Germinal center (tissue), 1 donor: ENCODE measurements at regions not wholly inside any gene's neighbourhood (a gene's known extent, or its start where the extent isn't known, plus 50 kb on each side); places are given as distances from the start of the nearest gene placed in this dataset.
"Not testable (repeated sequence)": the region's sequence is repeated elsewhere in the genome, so short reads cannot be mapped to it uniquely, and the experiment has no call there.

Experiments used
- DNase-seq: peaks from one replicate; pipeline ENCODE4 v3.0.0; 2012; ENCODE audit warnings: mixed read lengths, low spot score

DNA sequence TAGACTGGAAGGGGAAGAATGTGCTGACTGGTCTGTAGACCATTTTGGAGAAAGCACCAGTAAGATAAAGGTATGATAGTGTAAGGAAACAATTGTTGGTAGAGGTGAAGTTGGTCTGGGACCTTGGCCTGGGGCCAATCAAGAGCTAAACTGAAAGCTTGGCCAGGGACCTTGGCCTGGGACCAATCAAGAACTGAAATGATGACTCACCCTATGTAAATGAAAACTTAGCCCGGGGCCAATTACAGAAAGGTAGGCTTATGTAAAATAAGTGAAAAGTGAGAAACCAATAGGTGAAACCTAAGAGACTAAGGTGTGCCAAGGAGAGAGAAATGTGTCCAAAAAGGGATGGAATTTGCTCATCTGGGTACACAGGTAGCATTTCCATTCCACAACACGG lies 776.0 kb downstream of the C12orf50 start:
- no peak for DNase-seq

DNA sequence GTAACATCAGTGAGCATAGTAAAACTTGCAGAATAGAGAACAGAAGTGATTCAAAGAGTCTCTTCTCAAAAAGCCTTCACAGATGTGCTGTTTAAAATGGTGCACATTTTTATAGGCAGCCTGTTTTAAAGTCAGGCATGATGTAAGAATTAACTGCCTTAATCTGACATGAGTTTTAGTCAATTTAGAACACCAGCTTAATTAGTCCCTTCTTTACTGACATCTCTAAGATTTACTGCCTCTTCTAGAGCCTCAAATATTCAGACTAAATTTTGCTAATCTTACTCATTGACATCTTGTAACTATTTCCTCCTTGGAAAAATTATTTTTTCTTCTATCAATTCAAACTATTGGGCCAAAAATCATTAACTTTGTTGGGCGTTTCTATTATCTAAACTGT lies 782.5 kb downstream of the C12orf50 start:
- no peak for DNase-seq

DNA sequence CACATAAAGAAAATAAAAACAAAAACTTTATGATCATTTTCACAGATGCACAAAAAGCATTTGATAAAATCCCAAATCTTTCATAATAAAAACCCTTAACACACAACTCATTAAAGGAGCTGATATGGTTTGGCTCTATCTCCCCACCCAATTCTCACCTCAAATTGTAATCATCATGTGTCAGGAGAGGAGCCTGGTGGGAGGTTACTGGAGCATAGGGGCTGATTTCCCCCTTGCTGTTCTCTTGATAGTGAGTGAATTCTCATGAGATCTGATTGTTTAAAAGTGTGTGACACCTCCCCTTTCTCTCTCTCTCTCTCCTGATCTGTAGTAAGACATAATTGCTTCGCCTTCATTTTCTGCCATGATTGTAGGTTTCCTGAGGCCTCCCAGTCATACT lies 790.7 kb downstream of the C12orf50 start:
- DNase-seq = no peak

DNA sequence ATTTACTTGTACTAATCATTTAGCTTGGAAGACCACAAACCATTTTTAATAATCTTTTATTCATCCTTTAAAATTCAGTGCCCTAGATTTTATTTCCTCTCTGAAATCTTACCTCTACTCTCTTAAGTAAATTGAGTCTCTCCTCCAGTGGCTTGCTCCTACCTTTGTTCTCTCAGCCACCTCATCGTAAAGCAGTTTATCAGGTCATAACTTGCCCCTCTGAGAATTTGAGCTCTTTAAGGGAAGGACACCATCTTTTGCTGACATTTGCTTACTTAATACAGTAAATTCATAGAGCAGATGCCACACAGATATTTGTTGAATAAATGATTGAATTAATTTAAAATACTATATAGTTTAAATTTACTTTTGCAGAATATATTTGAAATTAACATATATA lies 794.3 kb downstream of the C12orf50 start:
- no peak for DNase-seq

DNA sequence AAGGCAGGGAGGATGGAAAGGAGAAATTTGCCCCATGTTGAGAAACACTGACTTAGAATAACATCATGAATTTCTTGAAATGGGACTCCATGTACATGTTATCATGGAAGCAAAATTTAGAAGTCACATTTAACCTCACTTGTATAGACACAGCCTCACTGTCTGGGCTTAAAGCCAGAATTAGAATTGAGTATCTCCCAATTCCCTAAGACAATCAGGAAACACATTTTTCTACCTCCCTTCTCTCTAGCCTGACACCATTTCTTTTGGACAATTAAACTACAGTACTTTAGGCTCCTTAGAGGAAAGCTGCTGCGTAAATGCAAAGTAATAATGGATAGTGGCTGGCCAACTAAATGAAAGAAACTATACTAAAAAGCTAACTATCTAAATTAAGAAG lies 795.5 kb downstream of the C12orf50 start:
- DNase-seq = no peak

DNA sequence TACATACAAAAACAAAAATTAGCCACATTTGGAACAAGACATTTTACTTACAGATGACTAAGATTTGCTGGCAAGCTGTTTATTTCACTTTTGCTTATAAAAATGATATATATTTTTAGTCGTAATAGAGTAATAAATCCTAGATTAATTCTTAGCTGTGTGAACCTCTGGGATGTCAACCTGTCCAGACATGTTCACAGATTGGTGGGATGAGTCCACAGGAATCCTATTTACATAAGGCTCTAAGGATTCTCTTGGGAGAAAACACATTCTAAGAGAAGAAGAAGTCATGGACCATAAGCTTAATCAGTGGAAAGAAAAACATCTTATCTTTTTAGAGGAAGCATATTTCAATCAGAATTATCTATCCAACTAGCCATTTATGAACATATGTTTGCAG lies 797.4 kb downstream of the C12orf50 start:
- no peak for DNase-seq

DNA sequence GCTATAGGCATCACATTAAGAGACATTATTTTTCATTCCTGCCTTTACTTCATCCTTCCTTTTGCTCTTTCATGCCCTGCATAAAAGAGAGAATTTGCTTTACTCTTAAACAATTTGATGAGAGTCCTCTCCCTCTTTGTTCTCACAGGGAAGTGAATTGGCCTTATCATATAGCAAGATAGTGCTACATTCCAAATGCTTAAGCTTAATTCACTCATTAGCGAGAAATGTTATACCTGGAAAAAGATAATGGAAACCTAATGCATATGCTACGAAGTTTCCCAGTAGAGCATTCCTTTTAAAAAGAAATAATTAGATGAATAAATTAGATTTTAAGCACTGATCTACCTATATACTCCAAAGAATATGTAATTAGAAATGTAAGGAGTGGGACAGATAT lies 798.8 kb downstream of the C12orf50 start:
- DNase-seq = no peak

DNA sequence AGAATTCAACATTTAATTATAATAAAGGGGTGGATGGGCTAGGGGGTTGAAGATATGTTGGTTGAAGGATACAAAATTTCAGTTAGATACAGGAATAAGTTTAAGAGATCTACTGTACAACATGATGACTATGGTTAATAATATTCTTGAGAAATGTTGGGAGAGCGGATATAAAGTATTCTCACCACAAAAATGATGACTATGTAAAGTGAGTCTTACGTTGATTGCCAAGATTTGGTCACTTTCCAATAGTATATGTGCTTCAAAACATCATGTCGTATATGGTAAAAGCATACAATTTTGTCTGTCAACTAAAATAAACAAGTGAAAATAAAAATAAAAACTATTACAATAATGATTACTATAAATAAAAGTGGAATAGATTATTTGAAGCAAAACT lies 802.0 kb downstream of the C12orf50 start:
- DNase-seq = no peak

DNA sequence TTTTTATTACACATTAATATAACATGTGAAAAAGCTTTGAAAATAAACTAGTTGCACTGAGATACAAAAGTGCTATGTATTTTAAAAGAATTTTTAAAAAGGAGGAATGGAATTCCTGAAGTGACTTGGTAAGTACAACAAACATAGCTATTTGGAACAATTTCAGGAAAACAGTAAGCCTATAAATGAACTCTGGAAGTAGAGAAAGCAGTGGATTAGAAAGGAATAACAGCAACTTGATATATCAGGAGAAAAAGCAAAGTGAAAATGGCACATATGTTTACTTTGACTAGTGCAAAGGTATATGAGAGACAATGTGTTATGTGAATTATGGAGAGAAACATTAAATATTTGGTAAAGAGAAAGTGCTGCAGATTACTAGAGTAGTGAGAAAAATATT lies 811.7 kb downstream of the C12orf50 start:
- no peak for DNase-seq

DNA sequence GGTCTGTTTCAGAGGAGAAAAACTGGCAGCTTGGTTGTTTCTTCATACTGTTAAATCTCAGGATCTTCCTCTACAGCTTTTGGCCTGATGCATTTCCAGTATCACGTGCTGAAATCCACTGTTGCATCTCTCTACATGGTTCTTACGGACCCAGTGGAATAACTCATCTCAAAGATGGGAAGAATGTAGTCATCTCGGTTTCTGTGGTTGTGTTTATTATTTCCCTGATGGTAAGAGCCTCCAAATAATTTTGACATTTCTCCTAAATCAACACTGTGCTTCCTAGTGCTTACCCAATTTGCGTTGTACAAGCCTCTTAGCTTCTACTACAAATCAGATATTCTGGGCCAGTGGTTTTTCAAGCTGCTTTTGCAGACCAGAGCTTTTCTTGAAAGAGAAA lies 812.8 kb downstream of the C12orf50 start:
- DNase-seq = no peak

DNA sequence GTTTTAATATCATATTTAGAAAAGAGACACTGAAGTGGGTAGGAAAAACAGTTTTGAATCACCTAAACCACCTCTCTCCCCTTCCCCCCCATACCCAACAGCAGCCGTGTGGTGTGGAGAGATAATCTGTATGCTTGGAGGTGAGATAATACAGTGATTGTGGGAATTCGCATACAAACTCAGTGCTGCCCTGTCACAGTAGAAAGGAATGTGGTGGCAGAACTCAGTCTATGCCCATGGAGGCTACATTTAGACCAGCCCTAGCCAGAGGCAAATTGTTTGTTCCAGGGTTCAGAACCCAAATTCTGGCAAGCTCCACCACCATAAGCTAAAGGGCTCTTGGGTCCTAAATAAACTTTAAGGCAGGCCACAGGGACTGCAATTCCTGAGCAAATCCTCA lies 827.0 kb downstream of the C12orf50 start:
- DNase-seq = no peak

DNA sequence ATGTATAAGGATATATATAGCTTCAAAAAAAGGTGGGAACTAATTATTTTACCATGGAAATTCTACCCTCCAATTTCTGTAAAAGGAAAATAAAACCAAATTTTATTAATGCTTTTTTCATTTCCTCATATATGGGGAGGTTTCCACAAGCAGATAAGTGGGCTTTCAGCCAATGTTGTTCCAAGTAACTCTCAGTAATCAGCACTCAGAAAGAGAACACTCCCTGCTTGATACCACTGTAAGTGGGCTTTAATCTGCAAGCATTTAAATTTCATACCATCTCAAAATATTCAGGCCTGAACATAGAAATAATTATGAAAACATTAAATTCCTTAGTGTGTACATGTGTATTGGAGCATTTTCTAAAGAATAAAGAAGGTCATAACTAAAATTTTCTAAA lies 827.6 kb downstream of the C12orf50 start:
- DNase-seq = no peak

DNA sequence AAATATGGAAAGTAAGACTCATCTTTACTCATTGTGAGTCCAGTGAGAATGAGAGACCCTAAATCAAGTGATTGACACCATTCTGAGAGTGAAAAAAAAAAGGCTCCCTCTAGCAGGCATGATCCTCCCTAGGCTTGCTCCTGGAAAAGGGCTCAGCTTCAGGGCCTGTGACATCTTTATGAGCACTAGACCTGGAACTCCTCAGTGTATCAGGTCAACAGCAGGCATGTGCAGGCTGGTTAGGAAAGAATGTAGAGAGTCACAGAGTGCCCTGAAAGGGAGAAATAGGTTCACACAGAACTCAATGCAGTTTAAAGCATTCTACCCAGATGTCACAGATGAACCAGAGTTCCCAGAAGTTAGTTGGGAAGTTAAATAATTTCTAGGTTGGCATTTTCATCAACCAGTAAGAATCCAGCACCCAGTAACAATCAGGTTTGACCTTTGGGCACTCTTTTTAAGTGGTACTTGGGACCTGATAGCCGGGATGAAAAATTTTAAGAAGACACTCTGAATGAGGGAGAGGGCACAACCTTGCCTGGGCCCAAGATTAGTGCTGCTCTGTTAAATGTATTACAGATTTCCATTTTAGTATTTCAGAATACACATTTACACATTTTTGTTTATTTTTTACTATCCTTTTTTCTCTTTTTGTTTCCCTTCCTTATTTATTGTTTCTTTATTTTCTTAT lies 828.8 kb downstream of the C12orf50 start:
- no peak for DNase-seq

DNA sequence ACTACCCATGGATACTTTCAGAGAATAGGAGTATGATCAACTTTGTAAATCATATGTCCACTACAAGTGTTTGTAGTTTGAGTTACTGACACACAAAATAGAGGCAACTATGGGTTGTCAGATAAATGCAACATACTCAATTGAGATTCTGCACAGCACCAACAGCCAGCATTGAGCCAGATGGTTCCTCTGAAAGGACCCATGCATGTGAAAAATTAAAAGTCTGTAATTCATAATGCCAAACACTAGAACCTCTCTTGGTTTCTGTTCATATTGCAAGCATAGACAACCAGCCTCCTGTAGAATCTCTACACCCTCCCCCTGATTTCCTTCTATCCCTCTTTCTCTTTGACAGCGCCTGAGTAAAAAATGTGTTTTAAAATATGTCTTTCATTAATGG lies 831.0 kb downstream of the C12orf50 start:
- no peak for DNase-seq

DNA sequence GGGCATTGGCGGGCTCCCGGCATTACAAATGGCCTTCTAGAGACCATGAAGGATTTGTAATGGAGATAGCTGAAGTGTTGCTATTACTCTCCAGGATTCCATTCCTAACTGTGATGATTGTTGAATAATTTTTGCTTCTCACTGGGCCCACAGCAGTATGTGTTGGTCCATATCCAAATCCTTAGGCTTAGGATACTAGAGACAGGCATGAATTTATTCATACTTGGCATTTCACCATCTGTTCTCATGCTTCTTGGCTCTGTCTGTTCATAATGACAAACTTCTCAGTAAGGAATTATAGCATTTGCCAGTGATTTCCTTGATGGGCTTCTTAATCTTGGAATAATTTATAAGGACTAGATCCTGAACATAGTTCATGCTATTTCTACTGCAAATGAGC lies 832.9 kb downstream of the C12orf50 start:
- DNase-seq = no peak

DNA sequence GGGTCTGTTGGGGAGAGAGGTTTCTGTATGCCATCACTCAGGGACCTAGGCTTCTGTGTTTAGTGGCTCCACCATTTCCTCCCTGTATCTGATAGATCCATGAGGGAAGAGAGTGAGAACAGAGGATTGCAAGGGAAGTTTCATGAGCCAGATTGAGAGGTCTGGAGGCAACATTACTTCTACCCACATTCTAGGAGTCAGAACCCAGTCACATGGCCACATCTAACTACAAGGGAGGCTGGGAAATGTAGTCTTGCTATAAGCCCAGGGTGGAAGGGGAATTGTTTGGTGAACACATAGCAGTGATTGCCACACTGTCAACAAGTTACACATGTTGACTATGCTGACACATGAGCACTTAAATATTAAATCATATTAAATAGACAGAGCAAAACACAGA lies 834.8 kb downstream of the C12orf50 start:
- DNase-seq = not testable (repeated sequence)

DNA sequence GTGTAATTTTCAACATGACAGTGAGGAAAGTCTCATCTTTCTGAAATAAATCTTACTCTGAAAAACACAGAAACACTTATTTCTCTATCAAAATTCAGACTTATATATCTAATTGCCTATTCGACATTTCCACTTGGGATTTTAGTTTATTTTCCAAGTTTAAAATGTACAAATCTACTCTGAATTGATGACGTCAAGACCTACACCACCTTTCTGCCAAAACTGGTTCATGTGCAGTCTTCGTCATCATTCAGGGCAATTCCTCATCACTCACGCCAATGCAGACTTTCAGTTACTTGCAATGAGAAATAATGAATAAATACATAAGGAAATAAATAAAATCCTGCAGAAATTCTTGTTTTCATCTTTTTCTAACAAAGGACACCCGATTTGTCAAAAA lies 843.8 kb downstream of the C12orf50 start:
- DNase-seq = no peak

DNA sequence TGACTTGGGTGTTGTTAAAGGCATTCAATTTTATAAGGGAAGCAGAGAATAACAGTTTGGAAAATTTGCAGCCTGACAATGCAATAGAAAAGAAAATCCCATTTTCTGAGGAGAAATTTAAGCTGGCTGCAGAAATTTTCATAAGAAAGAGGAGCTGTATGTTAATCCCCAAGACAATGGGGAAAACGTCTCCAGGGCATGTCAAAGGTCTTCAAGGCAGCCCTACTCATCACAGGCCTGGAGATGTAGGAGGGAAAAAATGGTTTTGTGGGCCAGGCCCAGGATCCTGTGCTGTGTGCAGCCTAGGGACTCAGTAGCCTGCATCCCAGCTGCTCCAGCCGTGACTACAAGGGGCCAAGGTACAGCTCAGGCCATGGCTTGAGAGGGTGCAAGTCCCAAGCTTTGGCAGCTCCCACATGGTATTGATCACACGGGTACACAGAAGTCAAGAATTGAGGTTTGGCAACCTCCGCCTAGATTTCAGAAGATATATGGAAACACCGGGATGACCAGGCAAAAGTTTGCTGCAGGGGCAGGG lies 846.4 kb downstream of the C12orf50 start:
- DNase-seq = no peak

DNA sequence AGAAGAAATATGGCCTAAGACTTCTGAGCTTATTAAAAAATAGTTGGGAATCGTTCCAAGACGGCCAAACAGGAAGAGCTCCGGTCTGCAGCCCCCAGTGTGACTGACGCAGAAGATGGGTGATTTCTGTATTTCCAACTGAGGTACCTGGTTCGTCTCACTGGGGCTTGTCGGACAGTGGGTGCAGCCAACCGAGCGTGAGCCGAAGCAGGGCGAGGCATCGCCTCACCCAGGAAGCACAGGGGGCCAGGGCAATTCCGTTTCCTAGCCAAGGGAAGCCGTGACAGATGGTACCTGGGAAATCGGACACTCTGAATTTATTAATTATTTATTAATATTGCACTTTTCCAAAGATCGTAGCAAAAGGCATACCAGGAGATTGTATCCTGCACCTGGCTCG lies 857.8 kb downstream of the C12orf50 start:
- no peak for DNase-seq

DNA sequence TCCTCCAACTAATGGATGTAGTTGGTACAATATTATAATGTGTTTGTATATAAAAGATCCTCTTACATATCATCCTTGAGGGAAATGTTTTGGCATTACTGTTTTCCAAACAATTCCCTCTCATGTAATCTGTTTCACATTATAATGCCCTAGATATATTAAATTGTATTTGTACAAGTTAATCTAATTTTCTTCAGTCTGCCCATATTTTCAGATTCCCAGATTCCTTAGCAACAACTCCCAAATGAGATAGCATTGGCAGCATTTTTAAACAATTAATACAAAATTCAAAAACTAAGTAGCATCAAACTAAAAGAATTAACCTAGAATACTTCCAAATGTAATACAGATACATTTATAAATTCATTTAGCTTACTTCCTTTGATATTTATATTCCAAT lies 860.2 kb downstream of the C12orf50 start:
- no peak for DNase-seq

DNA sequence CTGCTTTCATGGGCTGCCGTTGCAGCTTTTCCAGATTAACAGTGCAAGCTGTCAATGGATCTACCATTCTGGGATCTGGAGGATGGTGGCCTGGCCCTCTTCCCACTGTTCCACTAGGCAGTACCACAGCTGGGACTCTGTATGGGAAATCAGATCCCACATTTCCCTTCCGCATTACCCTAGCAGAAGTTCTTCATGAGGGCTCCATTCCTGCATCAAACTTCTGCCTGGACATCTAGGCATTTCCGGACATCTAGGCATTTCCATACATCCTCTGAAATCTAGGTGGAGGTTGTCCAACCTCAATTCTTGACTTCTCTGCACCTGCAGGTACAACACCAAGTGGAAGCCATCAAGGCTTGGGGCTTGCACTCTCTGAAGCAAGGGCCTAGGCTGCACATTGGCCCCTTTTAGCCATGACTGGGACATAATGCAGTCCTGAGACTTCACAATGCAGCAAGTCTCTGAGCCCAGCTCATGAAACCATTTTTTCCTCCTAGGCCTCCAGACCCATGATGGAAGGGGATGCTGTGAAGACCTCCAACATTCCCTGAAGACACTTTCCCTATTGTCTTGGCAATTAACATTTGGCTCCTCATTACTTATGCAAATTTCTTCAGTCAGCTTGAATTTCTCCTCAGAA lies 863.3 kb downstream of the C12orf50 start:
- DNase-seq = no peak

DNA sequence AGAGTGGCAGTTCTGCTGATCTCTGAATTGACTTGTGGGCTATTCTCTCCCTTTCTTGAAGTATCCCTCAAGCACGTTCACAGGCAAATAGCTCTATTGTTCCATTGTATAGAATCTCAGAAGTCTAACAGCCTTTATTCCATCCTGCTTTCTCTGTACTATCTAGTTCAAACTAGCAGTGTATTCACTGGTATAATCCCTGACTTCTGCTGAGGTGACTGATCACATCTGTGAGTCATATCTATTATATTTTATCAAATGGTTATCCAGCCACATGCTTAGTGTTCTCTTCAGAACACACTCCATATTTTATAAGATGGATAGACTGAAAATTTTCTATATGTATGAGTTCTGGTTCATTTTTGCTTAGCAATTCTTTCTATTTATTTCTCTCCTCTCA lies 866.1 kb downstream of the C12orf50 start:
- no peak for DNase-seq

DNA sequence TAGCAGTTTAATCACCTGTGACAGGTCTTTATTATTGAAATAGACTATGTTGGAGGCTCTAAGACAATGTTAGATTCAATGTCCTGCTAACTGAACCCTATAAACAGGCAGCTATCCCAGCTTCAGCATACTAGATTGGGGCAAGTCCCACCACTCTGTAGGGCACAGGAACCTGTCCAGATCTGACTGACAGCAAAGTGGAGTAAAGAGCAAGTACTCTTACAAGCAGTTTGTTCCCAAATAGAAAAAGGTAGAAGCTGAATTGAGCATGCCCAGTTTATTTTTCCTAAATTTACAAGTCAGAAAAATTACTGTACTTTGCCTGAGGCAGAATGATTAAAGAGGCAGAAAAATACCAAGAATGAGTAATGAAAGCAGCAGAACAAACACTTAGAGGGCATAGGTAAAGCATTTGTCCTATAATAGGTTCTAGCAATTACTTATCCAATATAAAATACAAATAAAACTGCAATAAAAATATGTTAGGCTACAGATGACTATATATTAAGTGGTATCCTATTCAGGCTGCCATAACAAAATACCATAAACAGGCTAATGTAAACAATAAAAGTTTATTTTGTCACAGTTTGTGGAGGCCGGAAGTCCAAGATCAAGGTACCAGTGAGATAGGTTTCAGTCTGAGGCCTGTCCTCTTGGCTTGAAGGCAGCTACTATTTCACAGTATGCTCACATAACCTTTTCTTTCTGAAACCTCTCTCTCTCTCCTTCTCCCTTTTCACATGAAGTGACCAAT lies 868.2 kb downstream of the C12orf50 start:
- DNase-seq = no peak
